HG03558 (cell line): ENCODE measurements at regions not wholly inside any gene's neighbourhood (a gene's known extent, or its start where the extent isn't known, plus 50 kb on each side); places are given as distances from the start of the nearest gene placed in this dataset.

Experiments
- ATAC-seq: cut with Tn5 transposase; IDR thresholded peaks from one replicate; pipeline ENCODE4 v1.9.1; 2021; ENCODE audit warnings: moderate number of reproducible peaks; ENCODE audit not compliant: unreplicated experiment; ENCODE audit errors: extremely low read depth

- ATAC-seq, result no peak
Observed at GRCh38 chr6:11926594-11927407, 85.3 kb upstream of the HIVEP1 start.

DNA sequence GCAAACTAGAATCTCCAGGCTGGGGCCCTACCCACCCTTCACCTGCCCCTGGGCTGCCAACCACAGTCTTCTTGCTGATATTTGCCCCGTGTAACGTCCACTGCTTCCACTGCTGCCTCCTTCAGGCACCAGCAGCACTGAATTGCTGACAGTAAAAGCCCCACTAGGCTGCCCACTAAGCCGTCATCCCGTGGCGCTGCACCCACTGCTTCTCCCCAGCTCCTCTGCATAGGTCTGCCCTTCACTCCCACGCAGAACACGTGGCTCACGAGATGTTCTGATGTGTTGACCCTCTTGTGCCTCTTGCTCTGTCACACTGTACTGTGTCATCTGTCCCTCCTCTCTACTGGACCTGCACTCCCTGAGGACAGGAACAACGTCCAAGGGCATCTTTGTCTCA lies 86.3 kb upstream of the HIVEP1 start:
- ATAC-seq, result no peak

- no peak for ATAC-seq
Observed at GRCh38 chr6:11923621-11924020, 88.5 kb upstream of the HIVEP1 start.

DNA sequence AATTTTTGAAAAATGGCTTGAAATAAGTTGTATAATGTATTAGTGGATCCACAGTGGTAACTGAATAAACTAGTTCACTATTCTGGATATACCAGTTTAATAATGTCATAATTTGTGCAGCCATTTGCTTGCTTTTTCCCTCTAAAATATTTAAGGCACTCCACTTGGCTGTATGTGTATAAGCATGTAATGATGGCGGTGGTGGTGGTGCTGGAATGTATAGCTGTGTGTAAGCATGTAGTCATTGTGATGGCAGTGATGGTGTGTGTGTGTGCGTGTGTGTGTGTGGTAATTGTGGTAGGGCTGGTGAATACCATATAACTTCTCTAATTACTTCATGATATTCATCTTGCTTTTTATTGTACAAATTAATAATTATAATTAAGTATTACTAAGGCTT lies 89.2 kb upstream of the HIVEP1 start:
- ATAC-seq, result no peak

- no peak for ATAC-seq
Observed at GRCh38 chr6:11921751-11922150, 90.4 kb upstream of the HIVEP1 start.

DNA sequence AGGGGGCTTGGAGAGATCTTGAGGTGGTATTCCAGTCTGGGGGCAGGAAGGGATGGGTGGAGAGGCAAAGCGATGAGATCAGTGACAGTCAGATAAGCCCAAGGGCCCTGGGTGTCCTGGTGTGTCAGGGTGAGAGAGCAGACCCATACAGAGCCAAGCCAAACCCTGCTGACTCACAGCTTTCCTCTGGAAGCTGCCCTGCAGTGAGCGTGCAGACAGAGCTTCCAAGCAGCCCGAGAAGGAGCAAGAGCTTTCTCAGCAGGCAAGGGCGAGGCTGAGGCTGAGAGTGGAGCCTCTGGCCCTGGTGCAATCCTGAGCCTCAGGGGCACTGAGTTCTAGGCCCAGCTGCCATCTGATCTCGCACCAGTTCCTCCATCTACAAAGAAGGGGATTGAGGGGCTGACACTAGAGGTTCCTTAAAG lies 91.1 kb upstream of the HIVEP1 start:
- no peak for ATAC-seq

- no peak for ATAC-seq
Observed at GRCh38 chr6:11920566-11920965, 91.5 kb upstream of the HIVEP1 start.

DNA sequence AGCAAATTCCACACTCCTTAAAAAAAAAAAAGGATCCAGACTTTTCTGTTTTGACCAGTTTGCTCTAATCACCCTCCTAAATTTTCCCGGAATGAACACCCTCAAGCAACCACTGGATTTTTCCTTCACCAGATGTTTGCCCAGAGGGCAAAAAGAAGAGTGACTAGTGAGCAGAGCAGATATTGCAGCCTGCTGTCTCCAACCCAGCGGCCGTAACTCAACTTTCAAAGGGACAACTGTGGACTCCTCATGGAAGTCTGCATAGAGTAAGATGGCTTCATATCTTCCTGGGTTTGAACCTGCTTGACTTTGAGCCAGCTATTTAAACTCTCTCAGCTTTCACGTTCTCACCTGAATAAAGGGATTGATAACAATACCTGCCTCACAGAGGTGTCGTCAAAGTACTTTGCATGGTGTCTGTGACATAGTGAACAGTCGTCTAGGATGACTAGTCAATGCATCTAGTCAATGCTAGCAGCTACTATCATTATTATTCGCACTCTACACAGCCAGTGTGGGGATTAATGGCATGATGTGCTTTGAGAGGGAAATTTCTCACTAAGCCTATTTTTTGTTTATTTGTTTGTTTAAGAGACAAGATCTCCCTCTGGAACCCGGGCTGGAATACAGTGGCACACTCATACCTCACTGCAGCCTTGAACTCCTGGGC lies 92.2 kb upstream of the HIVEP1 start:
- no peak for ATAC-seq

DNA sequence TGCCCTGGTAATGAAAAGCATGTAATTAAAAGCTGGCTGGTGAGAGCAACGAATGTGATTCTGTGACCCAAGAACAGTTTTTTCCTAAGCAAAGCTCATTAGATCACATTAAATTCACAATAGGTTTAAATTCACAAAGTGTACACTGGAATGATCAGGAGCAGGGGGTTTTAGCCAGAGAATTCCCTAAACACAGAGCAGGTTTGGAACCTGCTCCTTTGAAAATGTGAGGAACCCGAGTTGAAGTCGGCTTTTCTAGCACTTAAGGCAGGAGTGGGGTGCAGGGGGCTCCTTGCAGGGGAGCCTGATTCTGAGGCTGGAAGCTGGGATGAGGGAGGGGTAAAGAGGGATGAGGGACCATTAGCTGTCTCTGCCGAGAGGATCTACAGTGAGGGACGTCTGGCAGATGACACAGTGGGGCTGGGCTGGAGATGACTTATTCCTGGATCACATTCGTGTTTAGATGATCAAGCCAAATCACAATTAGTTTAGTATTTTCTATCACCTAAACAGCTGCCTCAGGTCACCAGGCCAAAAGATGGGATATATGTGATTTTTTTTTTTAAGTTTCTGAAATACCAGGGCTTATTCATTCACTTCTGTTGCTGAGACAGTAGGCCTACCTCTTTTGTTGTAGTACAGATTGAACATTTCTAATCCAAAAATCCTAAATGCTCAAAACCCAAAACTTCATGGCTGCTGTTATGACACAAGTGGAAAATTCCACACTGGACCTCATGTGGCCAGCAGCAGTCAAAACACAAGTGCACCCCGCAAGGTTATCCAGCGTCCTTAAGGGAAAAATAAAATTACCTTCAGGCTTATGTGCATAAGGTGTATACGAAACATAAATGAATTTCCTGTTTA lies 93.1 kb upstream of the HIVEP1 start:
- ATAC-seq, result no peak

DNA sequence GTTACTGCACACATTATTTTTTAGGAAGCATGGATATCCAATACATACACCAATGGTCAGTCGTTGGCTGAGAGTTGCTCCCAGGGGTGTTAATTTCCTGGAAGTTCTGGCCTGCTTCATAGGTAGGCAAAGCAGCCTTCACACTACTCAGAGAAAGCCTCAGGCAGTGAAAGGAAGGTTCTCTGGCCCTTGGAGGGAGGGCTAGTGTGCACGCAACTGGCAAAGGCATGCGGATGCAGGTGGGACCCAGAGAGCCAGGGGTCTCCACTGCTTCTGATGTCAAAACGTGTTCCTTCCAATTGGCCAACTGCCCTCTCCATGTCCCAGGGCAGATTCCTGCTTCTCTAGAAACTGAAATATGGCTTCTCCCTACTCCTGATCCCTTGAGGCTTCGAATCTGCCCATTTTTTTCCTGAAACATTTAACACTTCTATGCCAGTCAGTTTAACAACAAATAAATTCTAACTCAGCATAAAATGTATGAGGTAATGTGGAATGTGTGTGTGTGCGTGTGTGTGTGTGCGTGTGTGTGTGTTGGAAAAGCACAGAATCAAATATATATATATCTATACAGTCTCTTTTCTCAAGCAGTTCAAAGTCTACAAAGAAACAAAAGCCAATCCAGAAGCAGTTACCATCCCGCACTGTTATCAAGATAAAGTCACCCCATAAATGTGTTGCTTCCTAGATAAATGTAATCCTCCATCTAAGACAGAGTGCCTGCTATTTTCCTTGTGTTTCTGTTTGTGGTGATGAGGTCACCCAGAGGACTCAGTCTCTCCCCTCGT lies 94.0 kb upstream of the HIVEP1 start:
- ATAC-seq, result no peak

DNA sequence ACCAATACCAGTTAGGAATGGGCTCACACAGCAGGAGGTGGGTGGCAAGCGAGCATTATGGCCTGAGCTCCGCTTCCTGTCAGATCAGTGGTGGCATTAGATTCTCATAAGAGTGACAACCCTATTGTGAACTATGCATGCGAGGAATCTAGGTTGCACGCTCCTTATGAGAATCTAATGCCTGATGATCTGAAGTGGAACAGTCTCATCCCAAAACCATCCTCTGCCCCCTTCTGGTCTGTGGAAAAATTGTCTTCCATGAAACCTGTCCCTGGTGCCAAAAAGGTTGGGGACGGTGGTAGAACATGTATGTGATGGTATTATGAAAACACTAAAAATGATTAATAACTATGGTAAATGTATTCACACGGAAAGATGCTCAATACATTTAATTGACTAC lies 99.7 kb upstream of the HIVEP1 start:
- ATAC-seq, result no peak

DNA sequence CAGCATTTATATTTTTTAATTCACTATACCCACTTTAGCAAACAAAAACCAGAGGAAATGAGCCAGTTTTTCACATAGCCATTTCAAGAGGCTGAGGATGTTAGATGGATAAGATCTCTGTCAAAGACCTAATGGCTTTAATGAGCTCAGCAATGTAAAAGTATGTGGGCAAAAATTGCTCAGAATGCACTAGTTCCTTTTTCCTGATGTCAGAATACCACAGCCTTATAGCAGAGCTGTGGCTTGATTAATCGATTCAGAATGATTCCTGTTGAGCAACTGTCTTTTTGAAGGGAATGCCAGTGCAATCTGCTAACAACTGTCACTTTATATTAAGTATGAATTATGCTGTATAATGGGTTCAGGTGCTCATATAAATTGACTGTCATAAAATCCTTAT lies 100.6 kb upstream of the HIVEP1 start:
- no peak for ATAC-seq

GRCh38 chr6:11909696-11910132 lies 102.4 kb upstream of the HIVEP1 start:
- ATAC-seq, result no peak

DNA sequence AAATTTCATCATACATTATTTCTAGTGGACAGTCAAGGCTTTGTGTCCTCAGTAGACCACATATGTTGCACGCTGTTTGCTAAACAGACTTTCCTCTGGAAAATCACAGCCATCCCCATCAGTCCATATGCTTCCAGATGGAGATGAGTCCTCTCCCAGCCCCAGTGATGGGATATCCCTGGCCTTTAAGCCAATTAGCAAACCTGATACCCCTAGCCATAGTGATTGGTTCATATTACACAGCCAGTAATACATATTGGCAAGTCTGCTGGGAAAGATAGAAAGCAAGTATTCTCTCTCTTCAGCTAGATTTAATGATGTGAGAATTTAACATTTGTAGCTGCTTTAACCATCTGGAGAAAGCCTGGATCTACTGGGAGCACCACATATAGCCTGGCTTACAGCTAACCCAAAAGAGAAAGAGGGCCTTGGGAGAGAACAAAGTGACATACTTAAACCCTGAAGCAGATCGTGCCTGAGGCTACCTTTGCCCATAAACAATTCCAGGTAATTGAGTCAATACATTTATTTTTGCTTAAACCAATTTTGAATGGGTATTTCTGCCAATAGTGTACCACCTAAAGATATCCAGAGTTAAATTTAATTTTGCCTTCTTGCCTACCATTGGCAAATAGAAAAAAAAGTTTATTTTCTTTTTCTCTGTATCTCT lies 103.5 kb upstream of the HIVEP1 start:
- ATAC-seq, result no peak

DNA sequence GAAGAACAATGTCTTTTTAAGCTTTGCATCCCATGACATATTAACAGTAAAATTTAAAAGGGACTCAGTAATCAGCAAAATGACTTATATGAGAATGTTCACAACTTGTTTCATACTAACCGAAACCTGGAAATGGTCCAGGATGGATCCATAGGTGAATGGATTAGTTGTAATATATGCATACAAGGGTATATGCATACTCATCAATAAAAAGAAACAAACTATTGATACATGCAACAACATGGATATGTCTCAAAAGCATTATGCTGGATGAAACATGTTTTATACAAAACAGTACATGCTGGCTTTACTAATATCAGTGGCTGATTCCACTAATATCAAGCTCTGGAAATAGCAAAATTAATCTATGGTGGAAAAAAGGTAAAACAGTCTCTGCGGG lies 108.5 kb upstream of the HIVEP1 start:
- ATAC-seq, result no peak

DNA sequence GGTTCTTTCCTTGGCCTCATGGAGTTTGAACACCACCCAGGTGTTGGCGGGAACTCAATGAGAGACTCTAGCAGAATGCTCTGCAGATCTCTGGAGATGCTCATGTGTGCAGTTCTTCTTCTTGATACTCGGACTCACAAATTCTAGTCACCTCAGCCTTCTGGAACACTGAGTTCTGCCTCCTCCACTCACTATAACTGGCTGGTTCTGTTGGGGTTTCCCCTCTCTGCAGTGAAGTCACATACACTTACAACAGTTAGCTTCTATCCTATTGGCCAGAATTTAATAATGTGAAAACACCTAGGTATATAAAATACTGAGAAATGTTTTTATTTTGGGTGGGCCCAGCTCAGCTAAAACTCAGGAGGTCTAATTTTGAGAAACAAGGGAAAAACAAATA lies 109.6 kb upstream of the HIVEP1 start:
- no peak for ATAC-seq

DNA sequence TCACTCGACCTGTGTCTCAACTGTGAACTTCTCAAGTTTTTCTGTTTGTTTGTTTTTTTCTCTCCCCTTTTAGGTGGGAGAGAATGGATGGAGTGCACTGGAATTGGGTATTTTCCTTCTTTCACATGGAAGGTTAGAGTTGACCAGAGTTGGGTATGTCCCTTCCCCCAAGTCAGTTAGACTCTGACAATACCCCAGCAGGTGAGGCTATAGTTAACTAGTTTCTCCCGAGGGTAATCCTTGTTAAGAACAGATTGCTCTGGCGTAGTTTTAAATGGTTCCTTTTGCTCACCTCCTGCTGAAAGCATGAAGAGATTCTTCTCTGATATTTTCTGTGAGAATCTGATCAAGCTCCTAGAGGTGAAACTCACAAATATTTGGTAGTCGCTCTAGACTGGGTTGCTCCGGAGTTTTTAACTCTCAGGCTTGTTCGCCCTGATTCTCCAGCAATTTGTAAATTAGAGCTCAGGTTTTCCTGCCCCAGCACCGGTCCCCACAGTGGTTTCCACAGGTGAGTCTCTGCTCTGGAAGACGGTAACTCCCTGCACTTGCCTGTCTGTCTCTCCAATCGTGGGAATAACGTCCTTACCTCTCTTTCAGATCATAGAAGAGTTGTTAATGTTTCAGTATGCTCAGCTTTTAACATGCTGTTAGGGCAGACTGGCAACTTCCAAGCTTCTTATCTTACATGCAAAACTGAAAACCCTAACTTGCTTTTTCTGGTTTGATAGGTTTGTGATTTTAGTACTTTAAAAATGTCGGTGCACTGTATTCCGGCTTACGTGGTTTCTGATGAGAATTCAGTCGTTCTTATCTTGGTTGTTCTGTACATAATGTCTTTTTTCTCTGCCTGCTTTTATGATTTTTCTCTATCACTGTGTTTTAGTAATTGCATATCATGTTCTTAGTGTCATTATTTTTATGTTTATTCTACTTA lies 111.2 kb upstream of the HIVEP1 start:
- ATAC-seq, result no peak

DNA sequence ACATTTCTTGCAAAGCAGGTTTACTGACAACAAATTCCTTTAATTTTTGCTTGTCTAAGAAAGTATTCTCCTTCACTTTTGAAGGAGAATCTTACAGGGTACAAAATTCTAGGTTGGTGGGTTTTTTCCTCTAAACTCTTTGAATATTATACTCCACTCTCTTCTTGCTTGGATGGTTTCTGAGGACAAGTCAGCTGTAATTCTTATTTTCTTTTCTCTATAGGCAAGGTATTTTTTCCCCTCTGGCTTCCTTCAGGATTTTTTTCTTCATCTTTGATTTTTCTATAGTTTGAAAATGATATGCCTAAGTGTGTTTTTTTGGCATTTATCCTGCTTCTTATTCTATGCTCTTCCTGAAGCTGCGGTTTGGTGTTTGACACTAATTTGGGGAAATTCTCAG lies 112.5 kb upstream of the HIVEP1 start:
- no peak for ATAC-seq

- no peak for ATAC-seq
Observed at GRCh38 chr6:11894212-11894611, 115.6 kb upstream of the ADTRP start.
